Neural cell (in vitro differentiated cells): ENCODE measurements at regions not wholly inside any gene's neighbourhood (a gene's known extent, or its start where the extent isn't known, plus 50 kb on each side); places are given as distances from the start of the nearest gene placed in this dataset.
"Not testable (repeated sequence)": the region's sequence is repeated elsewhere in the genome, so short reads cannot be mapped to it uniquely, and the experiment has no call there.

Experiments used
- EP300 ChIP-seq: fragments of 450-650 bp; conservative IDR thresholded peaks from 2 replicates; pipeline ENCODE4 v1.6.1; 2014; ENCODE audit warnings: antibody characterized with exemption, mild to moderate bottlenecking, moderate library complexity; ENCODE audit not compliant: poor library complexity, severe bottlenecking
- EZH2 ChIP-seq: fragments of 200-600, 300-800 bp; shearing (Covaris generic), sonication (generic); IDR thresholded peaks from 2 replicates; pipeline ENCODE4 v1.6.1; 2014; ENCODE audit warnings: antibody characterized with exemption, low read length, borderline replicate concordance, mild to moderate bottlenecking; ENCODE audit not compliant: insufficient read depth, poor library complexity, severe bottlenecking
- MXI1 ChIP-seq: fragments of 450-650 bp; conservative IDR thresholded peaks from 2 replicates; pipeline ENCODE4 v1.6.1; 2014; ENCODE audit warnings: antibody characterized with exemption, mild to moderate bottlenecking; ENCODE audit not compliant: poor library complexity, severe bottlenecking
- POLR2AphosphoS5 ChIP-seq: IDR thresholded peaks from 2 replicates; pipeline ENCODE4 v1.6.1; 2012
- RAD21 ChIP-seq: fragments of 450-650 bp; conservative IDR thresholded peaks from 2 replicates; pipeline ENCODE4 v1.6.1; 2014; ENCODE audit warnings: antibody characterized with exemption, mild to moderate bottlenecking, moderate library complexity
- SMC3 ChIP-seq: fragments of 450-650 bp; conservative IDR thresholded peaks from 2 replicates; pipeline ENCODE4 v1.6.1; 2014; ENCODE audit warnings: antibody characterized with exemption, mild to moderate bottlenecking, moderate library complexity; ENCODE audit not compliant: poor library complexity
- TF ChIP-seq, protein P1 (sequence below): fragments of 450-650 bp; IDR thresholded peaks from 2 replicates; pipeline ENCODE4 v1.5.1; 2014; ENCODE audit warnings: antibody characterized with exemption, mild to moderate bottlenecking, moderate library complexity; ENCODE audit not compliant: poor library complexity, severe bottlenecking
- TF ChIP-seq, protein P2 (sequence below): IDR thresholded peaks from 2 replicates; pipeline ENCODE4 v1.6.1; 2012; ENCODE audit warnings: borderline replicate concordance

GRCh38 chrX:112381649-112382298 lies 298.0 kb downstream of the LHFPL1 start:
- not testable (repeated sequence) for TF ChIP-seq EZH2, RAD21, POLR2AphosphoS5, SMC3, EP300, MXI1
- TF ChIP-seq, protein P1, sequence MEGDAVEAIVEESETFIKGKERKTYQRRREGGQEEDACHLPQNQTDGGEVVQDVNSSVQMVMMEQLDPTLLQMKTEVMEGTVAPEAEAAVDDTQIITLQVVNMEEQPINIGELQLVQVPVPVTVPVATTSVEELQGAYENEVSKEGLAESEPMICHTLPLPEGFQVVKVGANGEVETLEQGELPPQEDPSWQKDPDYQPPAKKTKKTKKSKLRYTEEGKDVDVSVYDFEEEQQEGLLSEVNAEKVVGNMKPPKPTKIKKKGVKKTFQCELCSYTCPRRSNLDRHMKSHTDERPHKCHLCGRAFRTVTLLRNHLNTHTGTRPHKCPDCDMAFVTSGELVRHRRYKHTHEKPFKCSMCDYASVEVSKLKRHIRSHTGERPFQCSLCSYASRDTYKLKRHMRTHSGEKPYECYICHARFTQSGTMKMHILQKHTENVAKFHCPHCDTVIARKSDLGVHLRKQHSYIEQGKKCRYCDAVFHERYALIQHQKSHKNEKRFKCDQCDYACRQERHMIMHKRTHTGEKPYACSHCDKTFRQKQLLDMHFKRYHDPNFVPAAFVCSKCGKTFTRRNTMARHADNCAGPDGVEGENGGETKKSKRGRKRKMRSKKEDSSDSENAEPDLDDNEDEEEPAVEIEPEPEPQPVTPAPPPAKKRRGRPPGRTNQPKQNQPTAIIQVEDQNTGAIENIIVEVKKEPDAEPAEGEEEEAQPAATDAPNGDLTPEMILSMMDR = not testable (repeated sequence)
- TF ChIP-seq, protein P2, sequence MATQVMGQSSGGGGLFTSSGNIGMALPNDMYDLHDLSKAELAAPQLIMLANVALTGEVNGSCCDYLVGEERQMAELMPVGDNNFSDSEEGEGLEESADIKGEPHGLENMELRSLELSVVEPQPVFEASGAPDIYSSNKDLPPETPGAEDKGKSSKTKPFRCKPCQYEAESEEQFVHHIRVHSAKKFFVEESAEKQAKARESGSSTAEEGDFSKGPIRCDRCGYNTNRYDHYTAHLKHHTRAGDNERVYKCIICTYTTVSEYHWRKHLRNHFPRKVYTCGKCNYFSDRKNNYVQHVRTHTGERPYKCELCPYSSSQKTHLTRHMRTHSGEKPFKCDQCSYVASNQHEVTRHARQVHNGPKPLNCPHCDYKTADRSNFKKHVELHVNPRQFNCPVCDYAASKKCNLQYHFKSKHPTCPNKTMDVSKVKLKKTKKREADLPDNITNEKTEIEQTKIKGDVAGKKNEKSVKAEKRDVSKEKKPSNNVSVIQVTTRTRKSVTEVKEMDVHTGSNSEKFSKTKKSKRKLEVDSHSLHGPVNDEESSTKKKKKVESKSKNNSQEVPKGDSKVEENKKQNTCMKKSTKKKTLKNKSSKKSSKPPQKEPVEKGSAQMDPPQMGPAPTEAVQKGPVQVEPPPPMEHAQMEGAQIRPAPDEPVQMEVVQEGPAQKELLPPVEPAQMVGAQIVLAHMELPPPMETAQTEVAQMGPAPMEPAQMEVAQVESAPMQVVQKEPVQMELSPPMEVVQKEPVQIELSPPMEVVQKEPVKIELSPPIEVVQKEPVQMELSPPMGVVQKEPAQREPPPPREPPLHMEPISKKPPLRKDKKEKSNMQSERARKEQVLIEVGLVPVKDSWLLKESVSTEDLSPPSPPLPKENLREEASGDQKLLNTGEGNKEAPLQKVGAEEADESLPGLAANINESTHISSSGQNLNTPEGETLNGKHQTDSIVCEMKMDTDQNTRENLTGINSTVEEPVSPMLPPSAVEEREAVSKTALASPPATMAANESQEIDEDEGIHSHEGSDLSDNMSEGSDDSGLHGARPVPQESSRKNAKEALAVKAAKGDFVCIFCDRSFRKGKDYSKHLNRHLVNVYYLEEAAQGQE = not testable (repeated sequence)
